Muscle of leg (tissue), 3 donors: ENCODE measurements at regions not wholly inside any gene's neighbourhood (a gene's known extent, or its start where the extent isn't known, plus 50 kb on each side); places are given as distances from the start of the nearest gene placed in this dataset.
"Not testable (repeated sequence)": the region's sequence is repeated elsewhere in the genome, so short reads cannot be mapped to it uniquely, and the experiment has no call there.

ENCODE experiments used
- DNase-seq: peaks from one replicate; pipeline ENCODE4 v3.0.0; 2013
- H3K27ac ChIP-seq: one replicate; pipeline ENCODE4 v1.5.1; 2013; ENCODE audit warnings: mild to moderate bottlenecking, low read length, control low read depth
- H3K27me3 ChIP-seq: one replicate; pipeline ENCODE4 v1.6.1; 2013; ENCODE audit warnings: low read length; ENCODE audit not compliant: control insufficient read depth, insufficient read depth
- H3K36me3 ChIP-seq: one replicate; pipeline ENCODE4 v1.6.1; 2013; ENCODE audit warnings: low read length; ENCODE audit not compliant: control insufficient read depth, insufficient read depth
- H3K4me1 ChIP-seq: one replicate; pipeline ENCODE4 v1.6.1; 2013; ENCODE audit warnings: low read length; ENCODE audit not compliant: control insufficient read depth, insufficient read depth
- H3K4me3 ChIP-seq: one replicate; pipeline ENCODE4 v1.5.1; 2013; ENCODE audit warnings: low read length, control low read depth
- H3K9me3 ChIP-seq: replicated peaks from 2 replicates; pipeline ENCODE4 v1.6.1; 2013; ENCODE audit warnings: low read depth, low read length; ENCODE audit not compliant: control insufficient read depth
- WGBS: methylation state at CpG from one replicate; pipeline ENCODE4 v1.1.5; 2013; ENCODE audit warnings: missing lambda C conversion rate; ENCODE audit not compliant: insufficient coverage; 5-methylcytosine and 5-hydroxymethylcytosine counted together

DNA sequence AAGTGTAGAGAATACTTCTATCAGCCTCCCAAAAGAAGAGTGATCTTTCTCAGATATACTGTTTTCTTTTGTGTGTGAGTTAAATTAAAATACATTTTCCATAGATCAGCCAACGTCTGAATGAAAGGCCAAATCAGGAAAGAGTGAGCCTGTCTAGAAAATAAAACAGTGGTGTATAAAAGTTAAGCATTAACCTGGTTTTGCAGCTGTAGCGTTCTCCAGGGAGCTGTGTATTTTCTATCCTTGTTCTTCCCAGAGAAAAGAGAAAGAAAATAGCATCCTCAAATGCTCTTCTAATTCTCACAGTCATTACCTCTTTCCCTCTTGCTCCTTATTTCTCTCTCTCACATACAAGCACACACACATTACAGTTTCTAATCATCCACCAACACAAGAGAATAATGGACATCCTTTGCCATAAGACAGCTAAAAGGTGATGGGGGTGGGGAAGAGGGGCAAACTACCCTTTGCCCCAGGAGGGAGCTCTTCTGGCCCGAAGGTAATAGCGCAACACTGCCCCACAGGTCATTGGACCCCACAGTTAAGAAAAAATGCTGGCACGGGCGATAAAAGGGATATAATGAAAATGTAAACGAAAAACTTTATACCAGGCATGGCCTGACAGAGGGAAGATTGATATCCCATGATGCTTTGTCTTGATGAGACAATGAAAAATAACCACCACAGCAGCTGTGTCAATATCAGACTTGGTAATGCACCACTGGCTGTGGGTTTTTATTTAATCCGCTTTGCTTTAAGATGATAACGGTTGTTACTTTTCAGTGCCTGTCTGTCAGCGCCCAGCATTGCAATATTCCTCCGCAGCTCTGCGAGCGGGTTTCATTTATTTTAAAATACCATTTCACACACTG is 150.3 kb downstream of the NUF2 start:
- H3K9me3 ChIP-seq: no peaks in the 10 kb centered on the region
- H3K36me3 ChIP-seq: no peaks in the 10 kb centered on the region
- H3K27ac ChIP-seq: no peak overlapping the region
- H3K4me3 ChIP-seq: no peak overlapping the region
- no peaks in the 10 kb centered on the region for H3K27me3 ChIP-seq
- no peaks in the 10 kb centered on the region for H3K4me1 ChIP-seq
- DNase-seq: peak; percentile 20
- 73% methylated on average over 5 of the region's 13 CpGs for WGBS

DNA sequence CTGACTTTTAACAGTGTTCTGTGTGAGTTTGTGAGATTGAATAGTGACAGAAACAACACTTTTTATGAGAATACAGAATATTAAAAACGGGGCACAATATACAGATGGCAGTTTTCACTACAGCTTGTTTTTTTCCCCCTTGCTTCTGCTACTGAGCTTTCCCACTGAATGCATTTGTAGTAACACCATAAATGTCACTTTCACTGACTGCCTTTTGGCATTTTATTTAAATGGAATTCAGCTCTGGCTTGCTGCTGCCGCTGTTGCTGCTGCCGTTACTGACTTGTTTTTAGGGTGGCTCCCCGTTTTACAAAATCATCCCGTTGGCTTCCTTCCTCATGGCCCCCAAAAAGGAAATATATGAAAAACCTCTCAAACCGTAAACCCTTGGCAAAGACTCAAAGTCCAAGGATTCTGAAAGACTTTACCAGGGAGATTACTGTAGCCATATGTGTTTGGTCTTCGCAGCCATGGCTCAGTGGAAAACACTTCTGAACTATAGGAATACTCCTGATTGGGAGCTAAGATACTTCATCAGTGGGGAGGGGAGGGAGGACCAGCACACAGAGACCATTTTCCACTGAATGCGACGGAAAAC is 151.0 kb downstream of the NUF2 start:
- H3K36me3 ChIP-seq: no peaks in the 10 kb centered on the region
- no peaks in the 10 kb centered on the region for H3K9me3 ChIP-seq
- no peaks in the 10 kb centered on the region for H3K27me3 ChIP-seq
- H3K4me1 ChIP-seq: no peaks in the 10 kb centered on the region
- WGBS: 93% methylated on average over 2 of the region's 9 CpGs
- H3K27ac ChIP-seq: no peak overlapping the region
- H3K4me3 ChIP-seq: no peak overlapping the region
- peak; percentile 7 for DNase-seq

DNA sequence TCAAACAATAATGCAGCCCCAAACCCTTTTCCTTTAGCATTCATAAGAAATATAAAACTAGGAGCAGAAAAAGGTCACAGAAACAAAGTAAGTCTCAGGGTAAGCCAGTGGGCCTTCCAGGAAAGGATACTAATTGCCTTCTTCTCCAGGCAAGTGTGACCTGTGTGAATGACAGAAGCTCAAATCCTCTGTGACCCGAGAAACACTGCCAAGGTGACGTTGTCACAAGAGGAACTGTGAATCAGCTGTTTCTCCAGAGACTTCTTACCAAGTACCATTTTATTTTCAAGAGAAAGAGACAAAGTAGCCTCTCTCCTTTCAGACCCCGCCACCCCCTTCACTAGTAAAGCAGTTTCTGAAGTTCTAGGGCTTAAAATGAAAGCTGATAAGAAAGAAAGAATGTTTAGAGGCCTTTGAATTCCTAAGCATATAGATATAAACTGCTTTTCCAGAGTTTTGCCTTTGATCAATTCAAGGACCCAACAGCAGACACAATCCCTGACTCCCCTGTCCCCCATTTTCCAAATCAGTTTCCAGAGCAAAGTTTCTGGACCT is 155.6 kb downstream of the NUF2 start:
- Histone ChIP-seq H3K36me3 (no peaks in the 10 kb centered on the region), H3K4me3 (no peak overlapping the region), H3K4me1 (no peaks in the 10 kb centered on the region), H3K9me3 (peaks cover 3% of the 10 kb centered on the region), H3K27ac (no peak overlapping the region), H3K27me3 (no peaks in the 10 kb centered on the region)
- DNase-seq: no peak
- 10% methylated on average over 2 of the region's 3 CpGs for WGBS

DNA sequence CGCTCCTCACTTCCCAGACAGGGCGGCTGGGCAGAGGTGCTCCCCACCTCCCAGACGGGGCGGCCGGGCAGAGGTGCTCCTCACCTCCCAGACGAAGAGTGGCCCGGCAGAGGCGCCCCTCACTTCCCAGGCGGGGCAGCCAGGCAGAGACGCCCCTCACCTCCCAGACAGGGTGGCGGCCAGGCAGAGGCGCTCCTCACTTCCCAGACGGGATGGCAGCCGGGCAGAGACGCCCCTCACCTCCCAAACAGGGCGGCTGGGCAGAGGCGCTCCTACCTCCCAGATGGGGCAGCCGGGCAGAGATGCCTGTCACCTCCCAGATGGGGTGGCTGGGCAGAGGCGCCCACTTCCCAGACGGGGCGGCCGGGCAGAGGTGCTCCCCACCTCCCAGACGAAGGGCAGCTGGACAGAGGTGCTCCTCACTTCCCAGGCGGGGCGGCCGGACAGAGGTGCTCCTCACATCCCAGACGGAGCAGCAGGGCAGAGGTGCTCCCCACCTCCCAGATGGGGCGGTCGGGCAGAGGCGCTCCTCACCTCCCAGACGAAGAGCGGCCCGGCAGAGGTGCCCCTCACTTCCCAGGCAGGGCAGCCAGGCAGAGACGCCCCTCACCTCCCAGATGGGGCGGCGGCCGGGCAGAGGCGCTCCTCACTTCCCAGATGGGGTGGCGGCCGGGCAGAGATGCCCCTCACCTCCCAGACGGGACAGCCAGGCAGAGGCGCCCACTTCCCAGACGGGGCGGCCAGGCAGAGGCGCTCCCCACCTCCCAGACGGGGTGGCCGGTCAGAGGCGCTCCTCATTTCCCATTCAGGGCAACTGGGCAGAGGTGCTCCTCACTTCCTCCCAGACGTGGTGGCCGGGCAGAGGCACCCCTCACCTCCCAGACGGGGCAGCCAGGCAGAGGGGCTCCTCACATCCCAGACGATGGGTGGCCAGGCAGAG is 176.9 kb downstream of the NUF2 start:
- not testable (repeated sequence) for DNase-seq, H3K36me3 ChIP-seq, H3K4me1 ChIP-seq, H3K4me3 ChIP-seq, H3K9me3 ChIP-seq, H3K27me3 ChIP-seq, H3K27ac ChIP-seq
- 96% methylated on average over 25 of the region's 52 CpGs for WGBS

GRCh38 chr1:163504331-163504978 is 182.7 kb downstream of the NUF2 start:
- H3K4me3 ChIP-seq: no peak overlapping the region
- no peak for DNase-seq
- H3K4me1 ChIP-seq: no peaks in the 10 kb centered on the region
- H3K27me3 ChIP-seq: no peaks in the 10 kb centered on the region
- 85% methylated on average over 7 of the region's 10 CpGs for WGBS
- H3K9me3 ChIP-seq: no peaks in the 10 kb centered on the region
- no peak overlapping the region for H3K27ac ChIP-seq
- no peaks in the 10 kb centered on the region for H3K36me3 ChIP-seq

GRCh38 chr1:163509114-163509513 is 187.4 kb downstream of the NUF2 start:
- H3K27me3 ChIP-seq: no peaks in the 10 kb centered on the region
- H3K4me3 ChIP-seq: no peak overlapping the region
- H3K36me3 ChIP-seq: no peaks in the 10 kb centered on the region
- no peak for DNase-seq
- no peaks in the 10 kb centered on the region for H3K9me3 ChIP-seq
- 80% methylated on average over 1 of the region's 2 CpGs for WGBS
- H3K4me1 ChIP-seq: no peaks in the 10 kb centered on the region
- no peak overlapping the region for H3K27ac ChIP-seq

GRCh38 chr1:163512349-163512989 is 190.7 kb downstream of the NUF2 start:
- WGBS: no CpG with 5 or more reads among the region's 2 CpGs
- DNase-seq: no peak
- Histone ChIP-seq H3K36me3 (no peaks in the 10 kb centered on the region), H3K27me3 (no peaks in the 10 kb centered on the region), H3K27ac (no peak overlapping the region), H3K4me1 (no peaks in the 10 kb centered on the region), H3K9me3 (no peaks in the 10 kb centered on the region), H3K4me3 (no peak overlapping the region)

- Histone ChIP-seq H3K4me1 (no peaks in the 10 kb centered on the region), H3K27ac (no peak overlapping the region), H3K36me3 (no peaks in the 10 kb centered on the region), H3K27me3 (no peaks in the 10 kb centered on the region), H3K4me3 (no peak overlapping the region), H3K9me3 (no peaks in the 10 kb centered on the region)
- WGBS: no CpG with 5 or more reads among the region's 7 CpGs
- no peak for DNase-seq
These were observed 201.7 kb downstream of the NUF2 start for GRCh38 chr1:163523375-163524029.
